ENCODE measurements at regions not wholly inside any gene's neighbourhood (a gene's known extent, or its start where the extent isn't known, plus 50 kb on each side); places are given as distances from the start of the nearest gene placed in this dataset.

DNA sequence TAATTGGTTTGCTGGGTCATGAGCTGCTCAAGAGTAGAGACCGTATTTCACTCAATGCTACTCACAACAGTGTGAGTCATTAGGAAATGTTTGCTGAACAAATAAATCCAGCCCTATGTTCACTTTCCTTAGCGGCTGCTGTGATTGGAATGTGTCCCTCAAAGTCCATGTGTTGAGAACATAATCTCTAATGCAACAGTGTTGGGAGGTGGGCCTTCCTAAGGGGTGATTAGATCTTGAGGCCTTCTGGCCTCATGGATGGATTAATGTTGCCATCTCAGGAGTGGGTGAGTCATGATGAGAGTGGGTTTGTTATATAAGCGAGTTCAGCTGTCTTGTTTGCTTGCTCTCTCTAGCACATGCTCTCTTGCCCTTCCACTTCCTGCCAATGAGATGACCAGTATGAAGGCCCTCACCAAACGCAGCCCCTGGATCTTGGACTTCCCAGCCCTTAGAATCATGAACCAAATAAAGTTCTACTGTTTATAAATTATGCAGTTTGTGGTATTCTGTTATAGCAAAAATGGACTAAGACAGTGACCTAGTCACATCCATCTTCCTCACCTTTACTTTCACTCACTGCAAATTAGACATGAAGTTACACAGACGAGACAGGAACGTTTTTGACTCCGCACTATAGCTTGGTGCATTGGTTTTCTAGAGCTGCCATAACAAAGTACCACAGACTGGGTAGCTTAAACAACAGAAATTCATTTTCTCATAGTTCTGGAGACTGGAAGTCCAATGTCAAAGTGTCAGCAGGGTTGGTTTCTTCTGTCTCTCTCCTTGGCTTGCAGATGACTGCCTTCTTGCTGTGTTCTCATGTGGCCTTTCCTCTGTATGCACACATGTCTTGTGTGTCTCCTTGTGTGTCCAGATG lies 50.9 kb upstream of the FAM169A start:
- DNase-seq (no peak), ATAC-seq (no peak)
- in situ Hi-C loops (cut with MboI; ENCODE audit: low sequenced_read_pairs in 4 of 4), result loop anchor here in 1 of 4 donors (25.0 kb wide), 1 partner anchor 255 kb away; no protein-coding TSS in a partner anchor
- H3K36me3 ChIP-seq, result no peaks in the 10 kb centered on the region
- H3K27me3 ChIP-seq, result no peaks in the 10 kb centered on the region
- no peak overlapping the region for H3K4me3 ChIP-seq
- no peaks in the 10 kb centered on the region for H3K4me1 ChIP-seq
- TF ChIP-seq POLR2A (IDR thresholded peaks at IDR 0.05), result no peak
- TF ChIP-seq, protein P1, sequence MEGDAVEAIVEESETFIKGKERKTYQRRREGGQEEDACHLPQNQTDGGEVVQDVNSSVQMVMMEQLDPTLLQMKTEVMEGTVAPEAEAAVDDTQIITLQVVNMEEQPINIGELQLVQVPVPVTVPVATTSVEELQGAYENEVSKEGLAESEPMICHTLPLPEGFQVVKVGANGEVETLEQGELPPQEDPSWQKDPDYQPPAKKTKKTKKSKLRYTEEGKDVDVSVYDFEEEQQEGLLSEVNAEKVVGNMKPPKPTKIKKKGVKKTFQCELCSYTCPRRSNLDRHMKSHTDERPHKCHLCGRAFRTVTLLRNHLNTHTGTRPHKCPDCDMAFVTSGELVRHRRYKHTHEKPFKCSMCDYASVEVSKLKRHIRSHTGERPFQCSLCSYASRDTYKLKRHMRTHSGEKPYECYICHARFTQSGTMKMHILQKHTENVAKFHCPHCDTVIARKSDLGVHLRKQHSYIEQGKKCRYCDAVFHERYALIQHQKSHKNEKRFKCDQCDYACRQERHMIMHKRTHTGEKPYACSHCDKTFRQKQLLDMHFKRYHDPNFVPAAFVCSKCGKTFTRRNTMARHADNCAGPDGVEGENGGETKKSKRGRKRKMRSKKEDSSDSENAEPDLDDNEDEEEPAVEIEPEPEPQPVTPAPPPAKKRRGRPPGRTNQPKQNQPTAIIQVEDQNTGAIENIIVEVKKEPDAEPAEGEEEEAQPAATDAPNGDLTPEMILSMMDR (IDR thresholded peaks at IDR 0.05 in 4 of 5, conservative IDR thresholded peaks at IDR 0.05 in 1 of 5), result no peak
- intact Hi-C loops (cut with DNase I; ENCODE audit: low total_unique reads), result loop anchor here (5.0 kb wide), 1 partner anchor 245 kb away; no protein-coding TSS in a partner anchor
- H3K27ac ChIP-seq, result no peak overlapping the region
- no peaks in the 10 kb centered on the region for H3K9me3 ChIP-seq

Data from gastrocnemius medialis (tissue), 4 donors.